ENCODE measurements at regions not wholly inside any gene's neighbourhood (a gene's known extent, or its start where the extent isn't known, plus 50 kb on each side); places are given as distances from the start of the nearest gene placed in this dataset.

GRCh38 chr2:83782122-83782521 lies 677.0 kb downstream of the SUCLG1 start (continued):
- TF ChIP-seq, protein P1, sequence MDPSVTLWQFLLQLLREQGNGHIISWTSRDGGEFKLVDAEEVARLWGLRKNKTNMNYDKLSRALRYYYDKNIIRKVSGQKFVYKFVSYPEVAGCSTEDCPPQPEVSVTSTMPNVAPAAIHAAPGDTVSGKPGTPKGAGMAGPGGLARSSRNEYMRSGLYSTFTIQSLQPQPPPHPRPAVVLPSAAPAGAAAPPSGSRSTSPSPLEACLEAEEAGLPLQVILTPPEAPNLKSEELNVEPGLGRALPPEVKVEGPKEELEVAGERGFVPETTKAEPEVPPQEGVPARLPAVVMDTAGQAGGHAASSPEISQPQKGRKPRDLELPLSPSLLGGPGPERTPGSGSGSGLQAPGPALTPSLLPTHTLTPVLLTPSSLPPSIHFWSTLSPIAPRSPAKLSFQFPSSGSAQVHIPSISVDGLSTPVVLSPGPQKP (IDR thresholded peaks at IDR 0.05; ENCODE audit: low read depth, low read length) = no peak
- no peak for TF ChIP-seq PHF8 (IDR thresholded peaks at IDR 0.05; ENCODE audit: borderline replicate concordance, low read depth)

DNA sequence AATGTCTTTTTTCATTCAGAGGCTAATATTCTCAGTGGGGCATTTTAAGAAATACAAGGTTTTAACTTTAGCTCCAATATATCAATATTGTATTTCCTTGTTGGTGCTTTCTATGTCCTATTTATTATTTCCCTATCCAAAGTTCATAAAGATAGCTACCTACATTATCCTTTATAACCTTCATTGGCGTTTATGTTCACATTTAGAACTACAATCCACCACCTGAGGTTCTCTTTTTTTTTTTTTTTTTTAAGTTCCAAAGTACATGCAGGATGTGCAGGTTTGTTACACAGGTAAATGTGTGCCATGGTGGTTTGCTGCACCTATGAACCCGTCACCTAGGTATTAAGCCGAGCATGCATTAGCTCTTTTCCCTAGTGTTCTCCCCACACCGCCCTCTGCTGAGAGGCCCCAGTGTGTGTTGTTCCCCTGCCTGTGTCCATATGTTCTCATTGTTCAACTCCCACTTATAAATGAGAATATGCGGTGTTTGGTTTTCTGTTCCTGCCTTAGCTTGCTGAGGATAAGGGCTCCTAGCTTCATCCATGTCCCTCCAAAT lies 694.6 kb downstream of the SUCLG1 start:
- no peak for TF ChIP-seq HOXB13 (CRISPR knock-in tag; IDR thresholded peaks at IDR 0.05; ENCODE audit: low read depth)
- no peak for TF ChIP-seq HEYL (CRISPR knock-in tag; IDR thresholded peaks at IDR 0.05)
- TF ChIP-seq EP300 (IDR thresholded peaks at IDR 0.05) = no peak
- TF ChIP-seq, protein P2, sequence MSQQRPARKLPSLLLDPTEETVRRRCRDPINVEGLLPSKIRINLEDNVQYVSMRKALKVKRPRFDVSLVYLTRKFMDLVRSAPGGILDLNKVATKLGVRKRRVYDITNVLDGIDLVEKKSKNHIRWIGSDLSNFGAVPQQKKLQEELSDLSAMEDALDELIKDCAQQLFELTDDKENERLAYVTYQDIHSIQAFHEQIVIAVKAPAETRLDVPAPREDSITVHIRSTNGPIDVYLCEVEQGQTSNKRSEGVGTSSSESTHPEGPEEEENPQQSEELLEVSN (IDR thresholded peaks at IDR 0.05; ENCODE audit: borderline replicate concordance, low read depth) = no peak
- TF ChIP-seq NPAS2 (CRISPR knock-in tag; IDR thresholded peaks at IDR 0.05; ENCODE audit: borderline replicate concordance) = no peak
- no peak for TF ChIP-seq FOXS1 (CRISPR knock-in tag; IDR thresholded peaks at IDR 0.05)
- no peak for TF ChIP-seq MYC (IDR thresholded peaks at IDR 0.05; ENCODE audit: borderline replicate concordance, low read length)
- TF ChIP-seq CBX8 (IDR thresholded peaks at IDR 0.05) = no peak
- TF ChIP-seq BCL3 (IDR thresholded peaks at IDR 0.05) = no peak
- TF ChIP-seq TFCP2L1 (CRISPR knock-in tag; IDR thresholded peaks at IDR 0.05) = no peak
- TF ChIP-seq RARB (CRISPR knock-in tag; IDR thresholded peaks at IDR 0.05) = no peak
- TF ChIP-seq CHD4 (IDR thresholded peaks at IDR 0.05; ENCODE audit: borderline replicate concordance) = no peak
- TF ChIP-seq CEBPB (IDR thresholded peaks at IDR 0.05) = no peak
- no peak for TF ChIP-seq HOXB5 (CRISPR knock-in tag; IDR thresholded peaks at IDR 0.05)
- FAIRE-seq (no peak), DNase-seq (ENCODE audit: low read depth in 1 of 2, low spot score in 1 of 2) (no peak), ATAC-seq (no peak)
- CTCF ChIA-PET = interaction anchor here (0.6 kb wide), 1 partner anchor 180 kb away, joined by 4 read pairs; no protein-coding TSS in a partner anchor
- Histone ChIP-seq H3K9me3 (peaks cover 13% of the 10 kb centered on the region; the same call in 2 of the 3 replicates), H3K4me2 (no peak overlapping the region), H3K4me1 (no peaks in the 10 kb centered on the region), H3K4me3 (no peak overlapping the region), H3K27ac (no peak overlapping the region)
- POLR2A ChIA-PET = no interaction called here
- WGBS (ENCODE audit: missing lambda C conversion rate) = 21% methylated on average over 5 of the region's 5 CpGs

GRCh38 chr2:83757329-83757728 lies 701.8 kb downstream of the SUCLG1 start:
- no peak overlapping the region for H3K4me2 ChIP-seq
- DNase-seq (ENCODE audit: low read depth in 1 of 2, low spot score in 1 of 2) = no peak
- H3K4me1 ChIP-seq = no peaks in the 10 kb centered on the region
- no peak overlapping the region for H3K27ac ChIP-seq
- ChIA-PET CTCF (interaction anchor here (0.7 kb wide), 1 partner anchor 1884 kb away, joined by 5 read pairs; no protein-coding TSS in a partner anchor), POLR2A (no interaction called here)
- WGBS (ENCODE audit: missing lambda C conversion rate) = 69% methylated on average over 2 of the region's 2 CpGs
- FAIRE-seq = no peak
- TF ChIP-seq TFCP2L1 (CRISPR knock-in tag; IDR thresholded peaks at IDR 0.05) (no peak), PHF8 (IDR thresholded peaks at IDR 0.05; ENCODE audit: borderline replicate concordance, low read depth) (no peak), EHF (CRISPR knock-in tag; IDR thresholded peaks at IDR 0.05) (no peak)
- TF ChIP-seq, protein P1 (IDR thresholded peaks at IDR 0.05; ENCODE audit: low read depth, low read length) = no peak
- H3K9me3 ChIP-seq = peaks cover 3% of the 10 kb centered on the region; the same call in 2 of the 3 replicates
- no peak overlapping the region for H3K4me3 ChIP-seq
- no peak for ATAC-seq
